NCI-H2227 treated with DMSO at 0.1 percent for 48 hours (cell line): ENCODE measurements at regions not wholly inside any gene's neighbourhood (a gene's known extent, or its start where the extent isn't known, plus 50 kb on each side); places are given as distances from the start of the nearest gene placed in this dataset.

Experiments
- DNase-seq: peaks from one replicate; lab custom pipeline; 2025; lab: John Stamatoyannopoulos, UW

DNA sequence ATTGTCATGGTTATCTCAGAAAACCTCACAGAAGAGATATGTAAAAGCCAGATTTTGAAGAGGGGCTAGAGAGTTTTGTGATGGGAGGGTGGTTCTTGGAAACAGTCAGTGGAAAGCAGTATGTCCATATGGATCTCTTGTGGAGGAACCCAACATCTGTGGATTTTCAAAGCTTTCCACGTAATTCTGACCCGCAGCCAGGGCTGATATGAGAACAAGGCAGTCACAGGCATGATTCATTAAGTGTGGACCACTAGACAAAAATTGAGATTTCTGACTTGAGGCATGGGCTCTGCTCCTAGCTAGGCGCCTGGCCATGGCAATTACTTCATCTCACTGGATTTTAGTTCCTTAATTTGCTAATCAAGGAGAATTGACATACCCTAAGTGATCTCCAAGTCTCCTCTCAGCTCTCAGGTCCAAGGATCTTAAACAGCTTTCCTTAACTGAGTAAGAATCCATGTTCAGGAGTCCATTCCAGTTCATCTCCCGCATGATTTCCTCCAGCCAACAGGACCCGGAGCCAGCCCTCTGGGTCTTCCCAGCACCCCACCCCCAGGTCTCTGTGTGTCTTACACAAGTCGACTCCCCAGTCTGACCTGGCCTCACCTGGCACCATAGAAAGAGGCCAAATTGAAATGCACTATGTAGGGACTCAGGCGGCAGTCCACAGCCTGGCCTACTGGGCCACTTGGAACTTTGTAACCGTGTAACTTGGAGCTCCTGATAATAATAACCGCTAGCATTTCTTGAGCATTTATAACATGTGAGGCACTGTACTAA lies 176.3 kb upstream of the PARP11 start:
- no peak for DNase-seq

DNA sequence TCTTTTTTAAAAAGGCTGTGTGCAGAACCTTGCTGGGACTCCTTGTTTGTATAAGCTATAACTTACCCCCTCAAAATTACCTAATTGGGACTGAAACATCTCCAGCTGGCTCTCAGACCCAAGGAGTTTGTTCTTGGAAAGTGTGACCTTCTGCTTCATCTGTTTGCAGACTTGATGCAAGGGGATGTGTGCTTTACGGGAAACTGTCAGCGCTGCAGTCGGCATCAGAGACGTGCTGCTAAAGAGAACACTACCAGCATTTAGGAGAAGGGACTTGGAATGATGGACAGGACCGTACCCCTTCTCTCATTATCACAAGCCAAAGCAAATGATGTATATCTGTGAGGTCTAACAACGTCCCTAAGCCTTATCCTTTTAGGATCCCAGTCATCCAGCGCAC lies 174.2 kb upstream of the PARP11 start:
- DNase-seq, result no peak

DNA sequence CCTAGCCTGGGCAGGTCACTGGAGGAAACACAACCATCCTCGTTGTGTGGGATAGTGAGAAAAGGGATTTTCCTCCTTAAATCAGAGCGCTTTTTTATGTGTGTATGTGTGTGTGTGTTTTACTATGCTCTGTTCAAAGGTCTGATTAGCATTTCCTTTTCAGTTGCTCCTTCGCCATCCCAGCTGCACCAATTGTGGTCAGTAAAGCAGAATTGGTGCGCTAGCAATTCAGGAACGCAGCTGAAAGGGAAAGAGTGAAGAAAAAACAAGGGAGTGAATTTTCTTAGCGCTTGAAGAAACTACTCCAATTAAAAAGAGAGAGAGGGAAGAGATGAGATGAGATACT lies 173.3 kb upstream of the PARP11 start:
- DNase-seq, result no peak

DNA sequence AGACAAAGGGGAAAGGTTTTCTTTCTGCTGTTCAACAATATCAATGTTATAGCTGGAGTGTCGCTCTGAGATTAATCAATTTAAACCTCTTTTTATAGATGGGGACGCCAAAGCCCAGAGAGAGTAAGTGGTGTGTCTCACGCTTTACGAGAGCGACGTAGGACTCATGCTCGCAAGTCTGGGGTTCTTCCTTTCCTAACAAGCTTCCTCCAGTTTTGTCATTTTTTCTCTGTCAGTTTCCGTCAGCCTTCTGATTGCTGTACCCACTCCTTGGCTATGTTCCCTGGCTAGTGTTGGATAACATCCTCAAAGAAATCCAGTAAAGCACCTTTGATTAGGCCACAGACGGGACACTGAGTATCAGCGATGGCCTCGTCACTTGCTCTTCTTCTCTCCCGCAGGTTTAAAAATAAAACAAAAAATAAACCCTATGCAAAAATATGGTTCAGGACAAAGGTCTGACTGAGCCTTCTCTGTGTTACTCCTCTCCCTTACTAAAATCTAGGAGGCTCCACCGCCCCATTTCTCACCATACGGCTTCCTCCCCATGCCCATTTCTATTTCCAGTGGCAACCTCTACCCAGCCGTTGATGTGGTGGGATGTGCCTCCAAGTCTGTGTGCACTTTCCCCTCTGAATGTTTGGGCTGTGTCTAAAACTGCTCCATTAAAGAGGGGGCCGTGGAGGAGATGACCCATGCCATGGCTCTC lies 172.7 kb upstream of the PARP11 start:
- DNase-seq, result no peak

DNA sequence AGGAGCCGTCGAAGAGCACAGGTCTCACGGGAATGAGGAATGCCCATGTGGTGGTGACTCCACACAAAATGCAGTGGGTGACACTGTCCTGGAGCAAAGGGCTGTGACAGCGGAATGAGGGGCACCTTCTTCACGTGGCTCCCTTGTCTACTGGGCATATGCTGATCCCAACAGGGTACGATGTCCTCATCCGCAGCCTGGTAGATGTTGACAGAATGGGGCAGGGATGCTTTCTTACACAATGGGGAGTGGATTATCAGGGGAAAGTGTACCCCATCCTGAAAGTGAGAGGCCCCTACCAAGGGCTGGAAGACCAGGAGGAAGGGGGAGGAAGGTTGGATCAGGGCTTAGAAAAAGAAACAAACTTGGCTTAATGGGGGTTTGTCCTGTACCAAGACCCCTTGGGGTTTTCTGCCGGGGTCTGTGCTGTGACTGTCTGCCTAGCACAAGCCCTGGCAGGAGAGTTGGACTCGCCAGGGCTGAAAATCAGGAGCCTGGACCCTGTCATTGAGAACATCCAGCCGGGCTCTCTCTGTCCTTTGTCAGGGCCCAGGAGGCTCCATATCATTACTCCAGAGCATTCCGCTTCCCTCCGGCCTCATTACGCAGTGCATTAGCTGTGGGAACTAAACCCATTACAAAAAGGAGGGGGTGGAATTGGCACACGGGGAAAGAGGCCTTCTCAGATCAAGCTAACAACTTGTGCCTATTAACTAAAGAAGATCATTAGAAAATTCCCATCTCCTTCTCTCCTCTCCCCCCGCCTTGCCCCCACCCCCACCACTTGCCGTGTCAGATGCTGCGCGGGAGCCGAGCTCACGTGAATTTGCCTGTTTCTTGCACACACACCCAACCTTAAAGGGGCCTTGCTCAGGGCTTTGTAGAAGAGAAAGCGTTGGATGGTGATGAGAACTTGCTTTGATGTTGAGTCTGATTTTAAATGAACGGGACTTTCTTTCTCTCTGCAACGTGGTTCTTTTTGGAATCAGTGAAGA lies 171.8 kb upstream of the PARP11 start:
- no peak for DNase-seq

DNA sequence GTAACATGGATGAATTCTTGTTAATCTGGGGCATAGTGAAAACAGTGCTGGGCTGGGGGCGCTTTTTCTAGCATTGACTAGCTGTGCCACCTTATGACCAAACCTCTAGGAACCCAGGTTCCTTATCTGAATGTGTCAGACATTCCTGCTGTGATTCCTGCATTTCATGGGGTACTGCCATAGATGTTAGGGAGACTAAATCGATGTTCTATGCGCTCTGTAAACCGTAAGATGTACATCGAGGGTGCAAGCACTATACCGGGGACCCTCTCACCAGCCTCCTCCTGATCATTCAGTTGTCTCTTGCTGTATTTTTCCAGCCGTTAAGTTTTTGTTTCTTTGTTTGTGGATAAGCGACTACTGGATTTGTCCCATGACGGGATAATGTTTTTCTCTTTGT lies 170.9 kb upstream of the PARP11 start:
- no peak for DNase-seq

DNA sequence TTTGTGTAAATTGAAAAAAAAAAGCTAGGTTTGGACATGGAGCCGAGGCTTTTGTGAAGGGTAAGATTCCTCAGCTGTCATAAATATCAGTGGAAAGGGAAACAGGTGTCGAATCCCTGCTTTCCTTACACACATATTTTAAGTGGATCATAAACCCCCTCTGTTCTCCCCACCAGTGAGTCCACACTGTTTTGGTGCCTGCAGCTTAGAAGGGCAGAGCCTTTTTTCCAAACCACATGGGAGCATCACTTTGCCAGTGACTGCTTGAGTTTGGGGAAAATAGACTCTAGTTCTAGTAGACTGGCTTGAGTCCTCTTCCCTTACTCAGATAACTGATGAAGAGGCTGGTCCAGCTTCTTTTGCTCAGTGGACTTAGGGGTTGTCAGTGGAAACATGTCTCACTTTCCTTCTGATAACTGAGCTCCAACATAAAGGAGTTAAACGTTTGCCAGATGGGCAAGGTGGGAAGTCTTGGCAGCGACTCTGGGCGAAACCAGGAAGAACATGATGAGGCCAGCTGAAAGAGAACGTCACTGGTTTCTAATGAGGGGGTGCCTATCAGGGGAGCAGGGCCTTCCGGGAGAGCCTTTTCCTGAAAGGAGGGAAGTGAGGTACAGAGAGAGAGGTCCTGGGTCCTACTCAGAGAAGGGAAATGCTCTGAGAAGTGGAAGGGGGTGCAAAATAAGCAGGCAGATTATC lies 168.1 kb upstream of the PARP11 start:
- no peak for DNase-seq

DNA sequence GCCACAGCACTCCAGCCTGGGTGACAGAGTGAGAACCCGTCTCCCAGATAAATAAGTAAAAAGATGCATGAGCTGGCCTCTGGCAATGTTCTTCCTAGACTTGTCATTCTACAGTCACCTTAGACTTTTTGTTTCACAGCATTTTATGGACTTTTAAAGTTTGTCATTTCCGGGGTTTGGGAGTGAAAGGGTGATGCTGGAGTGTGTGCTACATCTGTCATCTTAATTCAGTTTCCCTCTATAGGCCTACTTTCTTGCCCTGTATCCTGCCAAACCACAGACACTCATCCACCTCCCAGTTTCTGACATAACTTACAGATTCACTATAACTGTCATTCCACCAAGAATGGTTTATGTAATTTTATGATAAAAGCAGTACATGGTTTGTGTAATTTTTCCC lies 166.7 kb upstream of the PARP11 start:
- no peak for DNase-seq

DNA sequence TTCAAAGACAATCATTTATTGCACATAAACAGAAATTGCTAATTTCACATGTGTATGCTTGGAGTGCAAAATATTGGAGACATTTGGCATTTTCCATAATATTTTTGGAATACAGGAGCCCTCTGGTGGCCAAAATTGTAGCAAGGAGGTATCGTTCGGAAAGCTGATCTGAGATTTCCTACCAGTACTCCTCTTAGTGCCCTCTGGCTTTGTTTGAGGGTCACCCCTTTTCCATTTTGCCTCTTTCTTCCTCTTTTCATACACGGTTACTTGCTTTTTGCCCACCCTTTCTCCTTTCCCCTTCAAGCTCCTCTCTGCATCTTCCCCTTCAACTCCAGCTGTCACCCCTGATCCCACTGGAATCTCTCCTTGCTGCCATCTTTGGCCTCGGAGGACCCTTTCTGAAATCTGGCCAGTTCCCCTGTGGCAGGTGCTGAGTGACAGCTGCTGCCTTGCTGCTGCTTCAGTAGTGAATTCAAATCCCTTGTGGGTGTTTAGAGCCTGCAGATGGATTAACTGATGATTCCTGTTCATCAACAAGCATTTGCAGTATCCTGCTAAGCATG lies 164.6 kb upstream of the PARP11 start:
- no peak for DNase-seq

DNA sequence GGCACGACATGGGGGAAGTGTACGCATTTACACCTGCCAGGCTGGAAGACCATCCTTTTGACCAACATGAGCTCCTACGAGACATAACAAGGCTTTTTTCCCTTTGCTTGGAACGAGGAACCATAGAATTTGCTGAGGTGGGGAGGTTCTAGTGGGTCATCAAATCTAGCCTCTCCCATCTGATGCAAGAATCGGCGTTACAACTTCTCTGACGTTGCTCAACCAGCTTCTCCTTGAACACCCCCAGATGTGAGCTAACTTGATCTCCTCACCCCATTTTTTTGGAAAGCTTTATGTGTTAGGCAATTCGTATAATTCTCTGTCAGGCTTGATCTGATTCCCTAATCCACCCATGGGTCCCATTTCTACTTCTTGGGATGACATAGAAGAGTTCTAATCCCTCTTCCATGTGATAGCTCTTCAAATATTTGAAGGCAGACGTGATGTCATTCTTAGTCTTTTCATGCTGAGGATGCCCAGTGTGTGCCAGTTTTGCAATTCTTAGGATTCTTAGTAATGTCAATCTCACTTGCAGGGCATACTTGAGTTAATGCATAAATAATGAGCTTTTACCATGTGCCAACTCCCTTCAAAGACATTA lies 163.6 kb upstream of the PARP11 start:
- no peak for DNase-seq

DNA sequence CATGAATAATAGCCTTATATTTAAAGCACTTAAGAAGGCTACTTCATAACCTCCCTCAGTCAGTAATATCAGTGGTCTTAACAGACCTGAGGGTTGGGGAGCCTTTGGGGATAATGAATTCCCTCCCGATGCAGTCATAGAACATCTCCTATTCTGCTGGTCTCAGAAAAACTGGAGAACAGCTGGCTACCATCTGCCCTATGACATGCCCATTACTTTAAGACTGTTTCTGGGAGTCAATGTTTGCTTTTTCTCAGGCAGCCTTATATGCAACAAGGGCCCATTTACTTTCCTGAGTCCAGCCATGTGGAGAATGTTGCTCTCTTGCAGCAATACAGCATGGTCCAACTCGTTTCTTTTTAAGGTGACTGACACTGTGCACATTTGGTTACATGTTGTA lies 161.7 kb upstream of the PARP11 start:
- DNase-seq, result no peak

DNA sequence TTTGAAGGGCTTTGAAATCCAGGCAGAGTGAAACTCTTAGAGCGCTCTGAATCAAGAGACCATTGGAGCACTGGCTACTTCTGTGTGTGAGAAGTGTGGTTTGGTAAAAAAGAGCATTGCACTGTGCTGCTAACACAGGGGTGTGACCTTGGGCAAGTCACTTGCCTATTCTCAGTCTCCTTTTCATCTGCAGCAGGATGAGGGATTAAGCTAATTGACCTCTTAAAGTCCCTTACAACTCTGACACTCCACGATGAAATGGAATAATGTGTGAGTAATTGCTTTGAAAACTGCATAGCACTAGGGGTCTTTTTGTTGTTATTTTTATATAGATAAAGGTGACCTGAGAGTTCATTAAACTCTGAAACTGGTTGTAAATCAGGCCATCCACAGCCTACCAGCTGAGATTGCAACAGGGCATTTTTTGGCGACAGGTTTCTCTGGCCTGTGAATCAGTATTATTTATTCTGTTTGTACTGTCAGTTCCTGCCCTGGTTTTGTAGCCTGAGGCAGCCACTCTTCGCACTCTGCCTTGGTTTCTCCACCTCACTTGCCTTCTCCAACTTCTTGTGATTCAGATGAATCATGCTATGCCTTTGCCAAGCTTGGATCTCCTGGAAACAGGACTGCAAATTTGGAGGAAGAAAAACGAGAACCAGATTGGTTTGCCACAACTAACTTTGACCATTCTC lies 159.9 kb upstream of the PARP11 start:
- no peak for DNase-seq

DNA sequence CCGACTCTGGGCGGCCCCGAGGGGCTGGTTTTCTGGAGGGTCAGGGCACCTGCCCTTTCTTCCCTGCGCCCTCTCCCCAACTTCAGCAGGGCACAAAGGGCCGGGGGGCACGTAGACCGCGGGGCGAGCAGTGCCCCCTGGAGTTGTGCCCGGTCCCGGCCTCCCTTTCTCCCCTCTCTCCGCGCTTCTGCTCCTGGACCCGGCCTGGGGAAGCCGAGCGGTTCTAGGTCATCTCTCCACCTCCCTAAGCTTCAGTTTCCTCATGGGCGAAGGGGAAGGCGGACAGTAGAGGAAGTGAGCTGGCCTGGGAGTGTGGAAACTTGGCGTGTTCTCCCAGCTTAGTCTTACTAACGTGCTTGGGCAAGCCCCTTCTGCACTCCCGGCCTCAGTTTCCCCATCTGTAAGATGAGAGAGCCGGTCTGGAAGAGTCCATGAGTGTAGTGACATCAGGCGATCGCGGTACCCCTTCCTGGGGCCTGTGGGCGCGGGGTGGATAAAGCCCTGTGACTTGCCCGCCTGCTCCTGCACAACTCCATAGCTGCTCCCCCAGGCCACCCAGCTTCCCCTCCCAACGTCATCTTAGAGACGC lies 158.6 kb upstream of the PARP11 start:
- no peak for DNase-seq

DNA sequence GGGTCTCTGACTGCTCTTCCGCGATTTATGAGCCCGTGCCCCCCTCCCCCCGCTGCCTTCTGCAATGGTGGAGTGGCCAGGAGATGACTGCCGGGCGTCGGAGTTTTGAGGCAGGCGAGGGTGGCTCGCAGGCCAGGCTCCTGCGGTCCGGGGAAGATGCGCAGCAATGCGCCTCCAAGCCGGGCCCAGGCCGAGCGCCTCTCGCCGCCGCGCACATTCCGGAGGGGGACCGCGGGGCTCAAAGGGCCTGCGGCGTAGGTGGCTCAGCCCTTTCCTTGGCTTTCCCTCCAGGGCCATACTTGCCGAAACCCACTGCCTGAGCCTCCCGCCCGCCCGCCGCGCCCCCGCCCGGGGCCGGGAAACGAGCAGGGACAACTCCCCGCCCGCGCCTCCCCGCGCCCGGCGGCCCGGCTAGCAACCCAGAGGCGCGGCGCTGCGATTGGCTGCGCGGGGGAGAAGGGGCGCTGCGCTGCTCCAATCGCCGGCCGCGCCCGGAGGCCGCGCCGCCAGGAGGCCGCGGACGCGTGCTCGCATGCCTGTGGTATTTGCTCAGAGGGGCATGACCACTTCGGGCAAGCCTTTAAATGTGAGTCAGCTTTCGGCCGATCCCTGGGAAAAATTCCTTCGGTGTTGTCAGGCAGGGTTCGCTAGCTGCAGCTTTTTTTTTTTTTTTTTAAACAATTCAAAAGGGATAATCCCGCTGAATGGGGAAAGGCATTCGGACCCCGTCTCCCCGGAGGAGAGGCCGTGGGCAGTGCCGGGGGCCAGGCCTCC lies 157.9 kb upstream of the PARP11 start:
- DNase-seq, result peak; percentile 4

DNA sequence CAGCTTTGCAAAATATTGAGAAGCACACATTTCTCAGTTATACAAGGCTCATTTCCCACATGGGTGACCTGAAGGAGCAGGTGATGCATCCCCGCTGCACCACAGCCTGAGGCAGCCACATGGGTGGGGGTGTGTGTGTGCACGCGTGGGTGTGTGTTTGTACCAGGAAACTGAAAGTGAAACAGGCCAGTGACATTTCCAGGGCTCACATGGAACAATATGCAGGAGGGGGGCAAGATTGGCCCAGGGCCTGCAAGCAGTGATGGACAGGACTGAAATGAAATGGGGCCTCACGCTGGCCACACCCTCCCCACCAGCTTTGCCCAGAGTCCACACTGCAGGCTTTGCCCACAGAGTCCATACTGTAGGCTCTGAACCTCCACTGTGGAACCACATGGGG lies 154.2 kb upstream of the PARP11 start:
- DNase-seq, result no peak

DNA sequence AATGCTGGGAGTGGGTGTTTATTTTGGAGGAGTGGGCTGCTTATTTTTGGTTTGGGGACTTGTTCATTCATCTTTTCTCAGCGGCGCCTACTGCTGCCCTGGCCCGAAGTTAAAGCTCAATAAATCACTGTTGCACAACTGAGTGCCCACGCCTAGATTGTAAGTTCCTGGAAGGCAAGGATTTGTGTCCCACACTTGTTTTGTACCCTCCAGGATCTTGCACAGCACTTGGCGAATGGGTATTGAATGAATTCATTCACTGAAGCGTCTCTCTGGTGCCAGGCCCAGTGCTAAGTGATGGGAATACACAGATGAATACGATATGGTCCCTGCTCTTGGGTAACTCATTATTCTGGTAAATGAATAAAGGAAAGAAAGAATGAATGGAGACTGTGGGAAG lies 153.3 kb upstream of the PARP11 start:
- DNase-seq, result no peak

DNA sequence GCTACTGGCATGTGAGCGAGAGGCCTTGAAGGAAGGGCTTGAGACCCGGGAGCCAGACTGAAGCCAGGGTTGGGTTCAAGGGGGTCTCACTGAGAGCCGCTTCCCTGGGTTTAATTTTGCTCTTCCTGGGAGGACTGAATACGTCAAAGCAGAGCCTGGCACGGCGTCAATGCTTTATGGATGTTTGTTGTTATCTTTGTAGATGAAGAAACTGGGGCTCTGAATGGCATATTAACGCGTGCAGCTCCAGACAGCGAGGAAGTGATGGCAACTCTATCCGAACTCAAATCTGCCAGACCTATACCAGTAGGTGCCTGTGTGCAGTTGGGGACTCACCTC lies 152.8 kb upstream of the PARP11 start:
- no peak for DNase-seq

DNA sequence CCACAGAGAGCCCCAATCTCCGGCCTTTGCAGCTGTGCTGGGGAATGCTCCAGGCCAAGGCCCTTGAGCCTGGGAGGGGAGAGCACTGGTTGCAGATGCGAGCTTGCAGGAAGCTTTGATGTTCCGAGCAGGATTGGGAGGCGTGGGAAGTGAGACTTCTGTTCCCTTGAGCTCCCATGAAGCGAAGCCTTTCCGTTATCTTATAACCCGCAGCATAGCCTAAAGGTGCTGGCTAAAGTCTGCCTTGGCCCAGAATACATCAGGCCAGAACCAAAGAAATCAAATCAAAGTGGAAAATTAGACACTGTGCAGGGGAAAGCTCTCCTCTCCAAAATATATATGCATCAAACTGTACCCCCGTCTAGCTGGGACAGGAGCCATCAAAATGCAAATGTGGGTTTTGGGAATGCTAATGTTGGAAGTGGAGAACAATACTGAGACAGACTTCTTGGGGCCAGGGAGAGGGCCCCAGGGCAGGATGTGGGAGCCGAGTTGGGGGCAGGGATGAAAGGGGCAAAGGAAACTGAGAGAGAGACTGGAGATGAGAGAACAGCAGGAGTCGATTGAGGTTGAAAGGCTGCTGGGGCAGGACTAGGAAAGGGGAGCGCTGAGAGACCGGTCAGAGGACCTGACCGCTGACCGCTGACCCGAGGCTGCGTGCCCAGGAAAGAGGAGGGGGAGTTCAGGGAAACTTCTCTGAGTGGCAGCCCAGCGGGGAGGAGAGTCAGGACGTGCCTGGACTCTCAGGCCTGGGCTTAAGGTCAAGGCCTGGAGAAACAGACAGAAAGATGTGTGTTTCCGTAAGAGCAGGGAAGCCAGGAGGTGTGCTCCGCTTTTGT lies 152.2 kb upstream of the PARP11 start:
- no peak for DNase-seq

DNA sequence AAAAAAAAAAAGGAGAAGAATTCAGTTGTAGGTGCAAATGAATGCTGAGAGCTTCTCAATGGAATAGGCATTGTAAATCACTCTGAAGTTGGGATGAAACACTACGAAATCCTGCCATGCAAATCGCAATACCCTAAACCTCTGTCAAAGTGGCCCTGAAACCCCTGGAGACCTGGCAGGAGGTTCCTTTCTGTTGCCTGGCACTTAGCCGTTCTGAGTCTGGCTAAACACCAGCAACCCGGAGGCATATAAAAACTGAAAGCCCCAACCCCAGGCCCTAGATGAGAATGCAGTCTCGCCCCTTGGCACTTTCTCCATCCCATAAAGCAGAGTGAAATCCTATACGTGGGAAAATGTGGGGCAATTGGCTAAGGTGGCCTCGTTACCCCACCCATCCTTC lies 151.5 kb upstream of the PARP11 start:
- DNase-seq, result no peak
